ENCODE measurements at regions not wholly inside any gene's neighbourhood (a gene's known extent, or its start where the extent isn't known, plus 50 kb on each side); places are given as distances from the start of the nearest gene placed in this dataset.

DNA sequence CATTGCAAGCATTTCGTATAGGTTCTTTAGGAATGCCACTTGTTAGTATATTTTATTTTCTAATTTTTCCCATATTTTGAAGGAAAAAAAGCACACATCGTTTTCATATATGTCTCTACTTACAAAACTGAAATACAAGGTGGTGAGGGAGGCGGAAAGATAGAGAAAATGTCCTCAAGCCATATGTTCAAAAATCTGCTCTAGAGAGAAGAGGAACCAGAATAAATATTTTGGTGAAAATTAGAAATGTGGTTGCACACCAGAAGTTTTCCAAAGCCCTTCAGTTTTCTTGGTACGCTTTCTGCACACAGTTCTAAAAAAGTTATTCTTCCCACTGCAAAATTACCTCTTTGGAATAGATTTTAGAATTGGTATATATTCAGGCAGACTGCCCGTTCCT is 107.4 kb upstream of the RHOBTB1 start:
- intact Hi-C loops (cut with DNase I; ENCODE audit: low total_unique reads), result no loop called here
- no peak for DNase-seq
- Histone ChIP-seq H3K36me3 (ENCODE audit: low read depth, missing control alignments) (no peaks in the 10 kb centered on the region), H3K4me3 (no peak overlapping the region), H3K4me1 (no peaks in the 10 kb centered on the region), H3K27me3 (no peaks in the 10 kb centered on the region), H3K27ac (no peak overlapping the region), H3K9me3 (no peaks in the 10 kb centered on the region)
- TF ChIP-seq POLR2A (IDR thresholded peaks at IDR 0.05), result no peak
- TF ChIP-seq, protein P1, sequence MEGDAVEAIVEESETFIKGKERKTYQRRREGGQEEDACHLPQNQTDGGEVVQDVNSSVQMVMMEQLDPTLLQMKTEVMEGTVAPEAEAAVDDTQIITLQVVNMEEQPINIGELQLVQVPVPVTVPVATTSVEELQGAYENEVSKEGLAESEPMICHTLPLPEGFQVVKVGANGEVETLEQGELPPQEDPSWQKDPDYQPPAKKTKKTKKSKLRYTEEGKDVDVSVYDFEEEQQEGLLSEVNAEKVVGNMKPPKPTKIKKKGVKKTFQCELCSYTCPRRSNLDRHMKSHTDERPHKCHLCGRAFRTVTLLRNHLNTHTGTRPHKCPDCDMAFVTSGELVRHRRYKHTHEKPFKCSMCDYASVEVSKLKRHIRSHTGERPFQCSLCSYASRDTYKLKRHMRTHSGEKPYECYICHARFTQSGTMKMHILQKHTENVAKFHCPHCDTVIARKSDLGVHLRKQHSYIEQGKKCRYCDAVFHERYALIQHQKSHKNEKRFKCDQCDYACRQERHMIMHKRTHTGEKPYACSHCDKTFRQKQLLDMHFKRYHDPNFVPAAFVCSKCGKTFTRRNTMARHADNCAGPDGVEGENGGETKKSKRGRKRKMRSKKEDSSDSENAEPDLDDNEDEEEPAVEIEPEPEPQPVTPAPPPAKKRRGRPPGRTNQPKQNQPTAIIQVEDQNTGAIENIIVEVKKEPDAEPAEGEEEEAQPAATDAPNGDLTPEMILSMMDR (IDR thresholded peaks at IDR 0.05), result no peak
- 89 to 93% methylated on average over 5 of the region's 5 CpGs for WGBS, 2 donors

DNA sequence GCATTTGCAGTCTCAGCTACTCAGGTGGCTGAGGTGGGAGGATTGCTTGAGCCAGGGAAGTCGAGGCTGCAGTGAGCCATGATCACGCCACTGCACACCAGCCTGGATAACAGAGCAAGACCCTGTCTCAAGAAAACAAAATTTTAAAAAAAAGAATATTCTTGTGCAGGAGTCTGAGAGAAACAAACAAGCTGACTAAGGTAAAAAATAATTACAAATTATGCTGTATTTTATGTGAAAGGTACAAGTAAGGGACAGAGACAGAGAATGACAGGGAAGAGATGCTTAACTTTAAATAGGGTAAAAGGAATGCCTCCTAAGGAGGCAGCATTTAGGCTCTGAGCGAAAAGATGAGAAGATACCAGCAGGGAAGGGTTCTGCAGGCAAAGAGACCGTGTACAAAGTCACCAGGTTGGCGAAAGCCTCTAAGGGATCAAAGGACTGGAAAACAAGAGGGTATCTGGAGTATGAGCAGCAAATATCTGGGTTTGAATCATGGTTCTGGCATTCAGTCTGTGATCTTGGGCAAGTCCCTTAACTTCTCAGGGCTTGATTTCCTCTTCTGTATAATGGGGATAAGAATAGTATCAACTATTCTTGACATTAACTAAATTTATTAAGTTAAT is 106.2 kb upstream of the RHOBTB1 start:
- Histone ChIP-seq H3K36me3 (ENCODE audit: low read depth, missing control alignments) (no peaks in the 10 kb centered on the region), H3K27ac (no peak overlapping the region), H3K9me3 (no peaks in the 10 kb centered on the region), H3K27me3 (no peaks in the 10 kb centered on the region), H3K4me3 (no peak overlapping the region), H3K4me1 (no peaks in the 10 kb centered on the region)
- 86 to 93% methylated on average over 5 of the region's 5 CpGs for WGBS, 2 donors
- DNase-seq, result no peak
- intact Hi-C loops (cut with DNase I; ENCODE audit: low total_unique reads), result no loop called here
- TF ChIP-seq, protein P1 (IDR thresholded peaks at IDR 0.05), result no peak
- no peak for TF ChIP-seq POLR2A (IDR thresholded peaks at IDR 0.05)

DNA sequence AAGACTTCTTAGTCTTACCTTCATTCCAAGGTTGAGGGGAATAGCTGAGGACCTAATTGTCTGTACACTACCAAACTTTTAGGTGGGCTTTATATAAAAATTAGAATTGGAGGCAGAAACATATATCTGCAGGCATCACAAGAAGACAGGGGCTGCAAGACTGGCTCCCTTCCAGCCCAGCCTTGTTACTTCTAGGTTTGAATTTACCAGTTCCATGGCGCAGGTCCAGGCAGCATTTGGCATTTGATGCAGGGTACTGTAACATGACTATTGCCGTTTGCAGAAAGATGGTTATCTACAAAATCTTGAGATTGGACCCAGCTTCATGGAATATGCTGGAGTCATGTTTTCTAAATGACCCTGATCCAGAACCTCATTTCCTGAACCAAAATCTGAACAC is 105.4 kb upstream of the RHOBTB1 start:
- Histone ChIP-seq H3K4me3 (no peak overlapping the region), H3K36me3 (ENCODE audit: low read depth, missing control alignments) (no peaks in the 10 kb centered on the region), H3K27ac (no peak overlapping the region), H3K4me1 (no peaks in the 10 kb centered on the region), H3K9me3 (no peaks in the 10 kb centered on the region), H3K27me3 (no peaks in the 10 kb centered on the region)
- DNase-seq, result no peak
- TF ChIP-seq POLR2A (IDR thresholded peaks at IDR 0.05), result no peak
- TF ChIP-seq, protein P1 (IDR thresholded peaks at IDR 0.05), result no peak
- WGBS, 2 donors, result 77 to 88% methylated on average over 2 of the region's 2 CpGs
- intact Hi-C loops (cut with DNase I; ENCODE audit: low total_unique reads), result no loop called here

DNA sequence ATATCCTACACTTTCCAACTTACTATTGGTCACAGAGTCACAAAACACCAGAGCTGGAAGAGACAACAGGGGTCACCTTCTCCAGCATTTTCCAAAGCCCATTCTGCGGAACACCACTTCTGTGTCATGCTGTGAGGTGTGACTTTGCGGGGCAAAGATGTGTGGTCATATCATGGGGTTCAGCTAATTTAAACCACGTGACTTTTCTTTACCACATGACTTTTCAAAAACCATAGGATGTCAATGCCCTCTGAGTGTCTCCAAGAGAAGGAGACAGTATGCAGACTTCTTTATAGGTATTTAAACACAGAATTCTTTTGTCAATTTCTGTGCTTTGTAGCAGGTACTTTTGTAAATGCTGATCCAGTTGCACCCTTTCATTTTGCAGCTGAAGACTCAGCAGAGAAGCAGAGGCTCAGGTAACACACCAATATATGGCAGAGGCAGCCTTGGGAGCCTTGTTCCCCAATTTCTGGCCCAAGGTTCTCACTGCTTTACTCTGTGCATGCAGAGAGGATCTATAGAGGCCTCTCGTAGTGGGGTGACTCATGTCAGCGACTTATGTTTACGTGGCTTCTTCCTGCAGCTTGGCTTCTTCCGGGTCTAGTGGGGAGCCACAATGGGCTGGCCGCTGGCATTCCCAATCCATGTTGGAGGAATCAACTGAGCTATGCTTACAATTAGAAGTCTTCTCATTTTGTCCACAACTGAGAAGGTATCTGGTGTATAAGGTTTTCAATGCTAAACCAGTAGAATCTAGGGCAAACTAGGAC is 104.0 kb upstream of the RHOBTB1 start:
- 89 to 97% methylated on average over 8 of the region's 8 CpGs for WGBS, 2 donors
- Histone ChIP-seq H3K36me3 (ENCODE audit: low read depth, missing control alignments) (no peaks in the 10 kb centered on the region), H3K9me3 (no peaks in the 10 kb centered on the region), H3K4me1 (no peaks in the 10 kb centered on the region), H3K27ac (no peak overlapping the region), H3K4me3 (no peak overlapping the region), H3K27me3 (no peaks in the 10 kb centered on the region)
- intact Hi-C loops (cut with DNase I; ENCODE audit: low total_unique reads), result no loop called here
- no peak for TF ChIP-seq POLR2A (IDR thresholded peaks at IDR 0.05)
- TF ChIP-seq, protein P1 (IDR thresholded peaks at IDR 0.05), result no peak
- no peak for DNase-seq

All from testis (tissue), 2 donors.